Mesenchymal stem cell (in vitro differentiated cells and primary cell): ENCODE measurements at regions not wholly inside any gene's neighbourhood (a gene's known extent, or its start where the extent isn't known, plus 50 kb on each side); places are given as distances from the start of the nearest gene placed in this dataset.

ENCODE experiments used
- DNase-seq: peaks from one replicate; pipeline ENCODE4 v3.0.0-alpha.2; 2013
- H2AFZ ChIP-seq: one replicate; pipeline ENCODE4 v1.6.1; 2013; ENCODE audit warnings: low read depth, mild to moderate bottlenecking, control low read depth, inconsistent platforms, low read length, moderate library complexity
- H2AK5ac ChIP-seq: 2 replicates; pipeline ENCODE4 v1.6.1; 2013; ENCODE audit warnings: low read length, moderate library complexity, mild to moderate bottlenecking, inconsistent platforms; ENCODE audit not compliant: severe bottlenecking
- H2BK120ac ChIP-seq: one replicate; pipeline ENCODE4 v1.6.1; 2013; ENCODE audit warnings: low read depth, mild to moderate bottlenecking, inconsistent platforms, low read length, moderate library complexity
- H2BK12ac ChIP-seq, 2 experiments: one replicate each; pipeline ENCODE4 v1.6.1; 2013; ENCODE audit warnings: inconsistent platforms in 2 of 2, low read length in 2 of 2, mild to moderate bottlenecking in 2 of 2, moderate library complexity in 2 of 2, control low read depth in 1 of 2
- H2BK15ac ChIP-seq: one replicate; pipeline ENCODE4 v1.6.1; 2013; ENCODE audit warnings: mild to moderate bottlenecking, low read depth, inconsistent platforms; ENCODE audit not compliant: poor library complexity, severe bottlenecking
- H2BK5ac ChIP-seq: 2 replicates; pipeline ENCODE4 v1.6.1; 2013; ENCODE audit warnings: low read depth, mild to moderate bottlenecking, low read length, control low read depth, inconsistent platforms; ENCODE audit not compliant: poor library complexity, severe bottlenecking
- H3K14ac ChIP-seq, 2 experiments: one replicate each; pipeline ENCODE4 v1.6.1; 2013; ENCODE audit warnings: inconsistent platforms in 2 of 2, low read length in 2 of 2, control low read depth in 1 of 2, mild to moderate bottlenecking in 1 of 2, moderate library complexity in 1 of 2
- H3K18ac ChIP-seq, 2 experiments: one replicate each; pipeline ENCODE4 v1.6.1; 2013; ENCODE audit warnings: inconsistent platforms in 2 of 2, low read length in 2 of 2, control low read depth in 1 of 2, low read depth in 1 of 2, mild to moderate bottlenecking in 1 of 2
- H3K23ac ChIP-seq, 2 experiments: one replicate each; pipeline ENCODE4 v1.6.1; 2013; ENCODE audit warnings: inconsistent platforms in 2 of 2, low read length in 2 of 2, mild to moderate bottlenecking in 2 of 2, moderate library complexity in 2 of 2, control low read depth in 1 of 2
- H3K27ac ChIP-seq: 2 replicates; pipeline ENCODE4 v1.5.1; 2013; ENCODE audit warnings: mild to moderate bottlenecking, moderate library complexity, low read length, control low read depth, inconsistent platforms; ENCODE audit not compliant: poor library complexity, severe bottlenecking
- H3K27me3 ChIP-seq, 2 experiments: 2 replicates each; pipeline versions ENCODE4 v1.6.1 to v1.7.0; 2013; ENCODE audit warnings: low read length in 2 of 2, mild to moderate bottlenecking in 2 of 2, moderate library complexity in 2 of 2, control low read depth in 1 of 2, inconsistent platforms in 1 of 2; ENCODE audit not compliant: control insufficient read depth in 1 of 2, insufficient read depth in 1 of 2
- H3K36me3 ChIP-seq, 2 experiments: 2 replicates each; pipeline versions ENCODE4 v1.6.1 to v1.7.0; 2013; ENCODE audit warnings: low read length in 2 of 2, control low read depth in 1 of 2, inconsistent platforms in 1 of 2, low read depth in 1 of 2, mild to moderate bottlenecking in 1 of 2; ENCODE audit not compliant: insufficient read depth in 2 of 2, control insufficient read depth in 1 of 2
- H3K4ac ChIP-seq, 2 experiments: one replicate each; pipeline ENCODE4 v1.6.1; 2013; ENCODE audit warnings: inconsistent platforms in 2 of 2, low read length in 2 of 2, mild to moderate bottlenecking in 2 of 2, moderate library complexity in 2 of 2, control low read depth in 1 of 2, low read depth in 1 of 2
- H3K4me1 ChIP-seq: 2 replicates; pipeline ENCODE4 v1.6.1; 2013; ENCODE audit warnings: low read depth, low read length, control low read depth; ENCODE audit not compliant: control insufficient read depth, insufficient read depth
- H3K4me2 ChIP-seq: 2 replicates; pipeline ENCODE4 v1.6.1; 2013; ENCODE audit warnings: low read length, mild to moderate bottlenecking, inconsistent platforms; ENCODE audit not compliant: poor library complexity, severe bottlenecking
- H3K4me3 ChIP-seq, 2 experiments: 2 replicates each; pipeline versions ENCODE4 v1.5.1 to v1.7.0; 2013; ENCODE audit warnings: low read length in 2 of 2, mild to moderate bottlenecking in 2 of 2, control low read depth in 1 of 2, low read depth in 1 of 2; ENCODE audit not compliant: insufficient read depth in 1 of 2
- H3K79me1 ChIP-seq: replicated peaks from 2 replicates; pipeline ENCODE4 v1.6.1; 2013; ENCODE audit warnings: mild to moderate bottlenecking, control low read depth, low read length, inconsistent platforms; ENCODE audit not compliant: poor library complexity, severe bottlenecking
- H3K9ac ChIP-seq: 2 replicates; pipeline ENCODE4 v1.7.0; 2013; ENCODE audit warnings: mild to moderate bottlenecking, low read length, moderate library complexity
- H3K9me3 ChIP-seq: 2 replicates; pipeline ENCODE4 v1.7.0; 2013; ENCODE audit warnings: mild to moderate bottlenecking, low read length; ENCODE audit not compliant: control insufficient read depth
- H4K8ac ChIP-seq: one replicate; pipeline ENCODE4 v1.6.1; 2013; ENCODE audit warnings: inconsistent platforms, mild to moderate bottlenecking, low read length, moderate library complexity
- H4K91ac ChIP-seq: one replicate; pipeline ENCODE4 v1.6.1; 2013; ENCODE audit warnings: mild to moderate bottlenecking, low read length, inconsistent platforms
- WGBS: methylation state at CpG from one replicate; pipeline ENCODE4 v1.1.7; 2013; ENCODE audit warnings: mixed read lengths; 5-methylcytosine and 5-hydroxymethylcytosine counted together

DNA sequence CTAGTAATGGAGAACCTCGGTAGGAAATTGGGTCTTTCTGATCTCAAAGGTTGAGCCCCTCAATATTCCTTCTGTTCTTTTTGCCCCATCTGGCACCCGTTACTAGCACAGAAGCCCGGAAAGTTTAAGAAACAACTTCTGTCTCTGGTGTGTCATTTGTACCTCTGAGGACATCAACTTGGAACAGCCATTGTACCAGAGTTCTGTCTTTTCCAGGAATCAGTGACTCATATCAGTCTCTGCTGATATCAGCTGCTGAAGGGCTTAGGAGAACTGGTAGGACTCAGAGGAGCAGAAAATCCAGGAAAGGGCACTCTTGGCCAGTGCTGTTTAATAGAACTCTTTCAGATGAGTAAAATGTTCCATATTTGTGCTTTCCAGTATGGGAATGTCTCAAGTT is 78.3 kb upstream of the CHD6 start:
- Histone ChIP-seq H3K4me1 (peaks cover 2% of the 10 kb centered on the region), H2AFZ (no peak overlapping the region), H3K27ac (no peak overlapping the region), H3K4ac (no peak overlapping the region), H4K91ac (no peak overlapping the region), H4K8ac (no peak overlapping the region), H3K79me1 (no peaks in the 10 kb centered on the region), H2AK5ac (no peak overlapping the region), H3K18ac (no peak overlapping the region), H2BK5ac (no peak overlapping the region), H2BK120ac (no peak overlapping the region), H3K23ac (no peak overlapping the region), H3K27me3 (peaks cover 0 to 9% of the 10 kb centered on the region in 2 experiments), H3K4me3 (peak overlapping the region in 1 of 2 experiments; percentile 5), H3K36me3 (no peaks in the 10 kb centered on the region), H2BK12ac (no peak overlapping the region), H3K14ac (no peak overlapping the region), H2BK15ac (no peak overlapping the region), H3K9me3 (no peaks in the 10 kb centered on the region), H3K9ac (peak overlapping the region; percentile 28), H3K4me2 (no peak overlapping the region)
- DNase-seq, result peak; percentile 6
- WGBS, result 87% methylated on average over 3 of the region's 3 CpGs

DNA sequence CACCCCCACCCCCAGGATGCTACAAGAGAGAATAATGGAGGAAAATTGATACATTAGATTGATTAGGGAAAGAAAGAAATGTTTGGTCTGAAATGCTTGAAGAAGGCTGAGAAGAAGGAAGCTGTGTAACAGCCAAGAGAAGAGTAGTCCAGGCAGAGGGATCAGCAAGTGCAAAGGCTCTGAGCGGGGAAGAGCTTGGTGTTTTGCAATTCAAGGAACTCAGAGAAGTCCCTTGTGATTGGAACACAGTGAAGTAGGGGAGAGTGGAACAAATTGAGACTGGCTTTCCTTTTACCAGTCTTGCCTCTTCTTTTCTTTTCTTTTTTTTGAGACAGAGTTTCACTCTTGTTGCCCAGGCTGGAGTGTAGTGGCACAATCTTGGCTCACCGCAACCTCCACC is 76.6 kb upstream of the CHD6 start:
- no peak overlapping the region for H3K4ac ChIP-seq
- no peak overlapping the region for H2BK15ac ChIP-seq
- H4K8ac ChIP-seq, result no peak overlapping the region
- no peak for DNase-seq
- no peak overlapping the region for H3K9ac ChIP-seq
- no peak overlapping the region for H3K18ac ChIP-seq
- no peak overlapping the region for H2AFZ ChIP-seq
- no peak overlapping the region for H2AK5ac ChIP-seq
- H3K4me3 ChIP-seq, result peak overlapping the region in 1 of 2 experiments; percentile 91
- no peak overlapping the region for H3K27ac ChIP-seq
- 83% methylated on average over 2 of the region's 2 CpGs for WGBS
- H3K36me3 ChIP-seq, result no peaks in the 10 kb centered on the region
- H3K9me3 ChIP-seq, result no peaks in the 10 kb centered on the region
- no peak overlapping the region for H3K4me2 ChIP-seq
- no peak overlapping the region for H4K91ac ChIP-seq
- H3K14ac ChIP-seq, result no peak overlapping the region
- no peak overlapping the region for H2BK12ac ChIP-seq
- no peak overlapping the region for H2BK120ac ChIP-seq
- no peak overlapping the region for H3K23ac ChIP-seq
- H3K4me1 ChIP-seq, result peaks cover 2% of the 10 kb centered on the region
- no peaks in the 10 kb centered on the region for H3K79me1 ChIP-seq
- H3K27me3 ChIP-seq, result peaks cover 0 to 12% of the 10 kb centered on the region in 2 experiments
- H2BK5ac ChIP-seq, result no peak overlapping the region

DNA sequence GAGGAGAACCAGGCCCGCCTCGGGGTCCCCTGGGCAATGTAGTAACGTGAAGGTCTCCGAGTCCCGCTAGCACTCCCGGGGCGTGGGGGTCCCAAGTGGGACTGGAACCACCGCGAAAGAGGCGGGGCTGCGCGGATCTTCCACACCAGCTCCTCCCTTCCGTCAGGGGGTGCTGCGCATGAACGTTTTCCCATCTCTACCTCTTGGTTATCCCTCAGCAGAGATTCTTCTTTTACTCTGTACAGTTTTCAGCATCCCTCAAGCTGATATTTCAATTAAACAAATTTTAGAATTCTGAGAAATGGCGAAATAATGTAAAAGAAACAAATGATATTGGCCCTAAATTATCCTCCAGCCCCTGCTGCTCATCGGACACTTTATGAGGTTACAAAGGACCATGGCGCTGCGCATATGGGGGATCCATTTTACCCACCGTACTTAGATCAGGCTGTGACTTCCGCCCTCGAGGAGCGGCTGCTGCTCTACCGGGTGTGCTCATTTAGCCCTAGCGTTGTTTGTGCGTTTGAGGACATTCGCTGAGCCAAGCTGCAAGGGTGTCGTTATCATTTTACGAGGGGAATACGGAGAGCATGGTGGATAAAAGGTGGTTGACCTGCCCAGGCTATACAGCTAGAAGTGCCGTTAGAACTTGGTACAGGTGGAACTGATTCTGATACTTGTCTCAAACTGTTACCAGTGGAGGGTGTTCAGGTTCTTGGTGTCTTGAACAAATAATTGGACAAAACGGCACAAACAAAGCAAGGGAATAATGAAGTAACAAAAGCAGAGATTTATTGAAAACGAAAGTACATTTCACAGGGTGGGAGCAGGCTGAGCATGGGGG is 75.2 kb upstream of the CHD6 start:
- Histone ChIP-seq H3K18ac (peak overlapping the region; percentile 37 to 45), H3K36me3 (no peaks in the 10 kb centered on the region), H3K4me3 (peak overlapping the region; percentile 62 to 91), H2BK15ac (no peak overlapping the region), H3K14ac (no peak overlapping the region), H3K4me2 (peak overlapping the region; percentile 79), H3K79me1 (no peaks in the 10 kb centered on the region), H2BK120ac (no peak overlapping the region), H3K23ac (no peak overlapping the region), H2BK12ac (no peak overlapping the region), H3K9me3 (no peaks in the 10 kb centered on the region), H2AK5ac (no peak overlapping the region), H4K91ac (peak overlapping the region; percentile 55), H3K4me1 (peaks cover 2% of the 10 kb centered on the region), H3K27ac (no peak overlapping the region), H2BK5ac (no peak overlapping the region), H2AFZ (peak overlapping the region; percentile 99), H3K9ac (peak overlapping the region; percentile 91), H3K4ac (peak overlapping the region in 1 of 2 experiments; percentile 2), H3K27me3 (peaks cover 4 to 16% of the 10 kb centered on the region in 2 experiments), H4K8ac (peak overlapping the region; percentile 59)
- peak; percentile 87 for DNase-seq
- under 1% methylated on average over 29 of the region's 33 CpGs for WGBS

DNA sequence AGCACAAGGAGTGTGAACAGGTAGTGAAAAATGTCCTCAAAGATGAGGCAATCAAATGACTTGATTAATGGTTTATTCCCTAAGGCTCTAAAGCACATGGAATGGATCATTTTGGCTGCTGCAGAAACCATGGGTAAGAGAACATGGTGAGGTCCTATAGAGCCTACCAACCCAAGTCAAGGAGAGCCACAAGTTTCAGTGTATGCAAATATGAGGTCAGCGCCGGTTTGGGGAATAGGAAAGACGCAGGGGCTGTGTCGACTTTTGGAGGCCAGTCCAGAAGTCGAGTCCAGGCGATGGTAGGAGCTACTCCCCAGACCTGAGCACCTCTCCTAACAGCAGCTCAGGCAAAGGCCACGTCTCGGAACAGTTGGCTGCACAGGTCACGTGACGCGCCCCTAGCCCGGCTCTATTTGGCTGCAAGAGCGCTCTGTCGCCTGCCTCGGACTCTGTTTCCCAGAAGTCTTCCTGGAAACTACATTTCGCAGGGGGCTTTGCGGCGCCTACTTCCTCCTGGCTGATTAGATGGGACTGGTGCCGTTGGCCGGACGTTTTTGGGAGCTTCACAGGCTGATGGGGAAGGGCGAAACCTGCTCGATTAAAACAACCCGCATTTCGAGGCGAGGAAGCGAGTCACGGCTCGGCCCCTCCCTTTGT is 74.4 kb upstream of the CHD6 start:
- Histone ChIP-seq H2BK15ac (no peak overlapping the region), H2AFZ (peak overlapping the region; percentile 16), H3K4me1 (peaks cover 2% of the 10 kb centered on the region), H2BK5ac (no peak overlapping the region), H2BK120ac (no peak overlapping the region), H3K23ac (no peak overlapping the region), H3K27ac (no peak overlapping the region), H4K91ac (peak overlapping the region; percentile 55), H3K4me2 (peak overlapping the region; percentile 76), H3K36me3 (no peaks in the 10 kb centered on the region), H2AK5ac (no peak overlapping the region), H3K14ac (no peak overlapping the region), H3K4me3 (peak overlapping the region; percentile 62 to 91), H3K9ac (peak overlapping the region; percentile 91), H4K8ac (peak overlapping the region; percentile 59), H3K4ac (peak overlapping the region in 1 of 2 experiments; percentile 2), H3K27me3 (peaks cover 11 to 22% of the 10 kb centered on the region in 2 experiments), H3K79me1 (no peaks in the 10 kb centered on the region), H2BK12ac (no peak overlapping the region), H3K9me3 (no peaks in the 10 kb centered on the region), H3K18ac (peak overlapping the region; percentile 34 to 45)
- no peak for DNase-seq
- WGBS, result 12% methylated on average over 29 of the region's 29 CpGs
